ENCODE measurements at regions not wholly inside any gene's neighbourhood (a gene's known extent, or its start where the extent isn't known, plus 50 kb on each side); places are given as distances from the start of the nearest gene placed in this dataset.

DNA sequence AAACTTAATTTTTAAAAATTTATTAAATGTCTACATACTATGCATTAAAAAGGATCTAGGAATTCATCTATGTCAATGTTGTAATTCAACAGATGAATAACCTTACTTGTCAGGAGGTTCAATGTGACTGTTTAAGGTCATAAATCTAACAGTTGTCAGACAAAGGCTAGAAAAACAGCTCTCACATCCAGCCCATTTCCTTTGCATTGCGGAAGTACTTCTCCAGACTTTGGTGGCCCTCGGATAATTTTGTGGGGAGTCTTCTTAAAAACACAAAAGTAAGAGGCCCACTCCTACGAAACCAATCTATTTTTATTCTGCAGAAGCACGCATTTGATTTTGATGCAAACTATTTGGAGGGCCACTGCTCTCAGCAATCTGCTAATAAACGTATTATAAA lies 122.6 kb upstream of the CHRM3 start:
- DNase-seq (ENCODE audit: low spot score) = no peak

DNA sequence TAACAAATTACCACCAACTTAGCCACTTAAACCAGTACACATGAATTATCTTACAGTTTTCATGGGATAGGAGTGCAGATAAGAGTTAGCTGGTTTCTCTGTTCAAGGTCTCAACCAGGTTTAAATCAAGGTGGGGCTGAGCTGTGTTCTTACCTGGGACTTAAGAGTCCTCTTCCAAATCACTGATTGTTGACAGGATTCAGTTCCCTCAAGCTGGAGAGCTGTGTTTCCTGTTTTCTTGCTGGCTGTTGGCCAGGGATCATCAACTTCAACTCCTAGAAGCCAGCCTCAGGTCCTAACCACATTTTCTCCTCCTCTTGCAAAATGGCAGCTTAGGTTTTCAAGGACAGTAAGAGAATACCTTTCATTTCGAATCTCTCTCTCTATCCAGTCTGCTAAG lies 123.8 kb upstream of the CHRM3 start:
- DNase-seq (ENCODE audit: low spot score) = no peak

DNA sequence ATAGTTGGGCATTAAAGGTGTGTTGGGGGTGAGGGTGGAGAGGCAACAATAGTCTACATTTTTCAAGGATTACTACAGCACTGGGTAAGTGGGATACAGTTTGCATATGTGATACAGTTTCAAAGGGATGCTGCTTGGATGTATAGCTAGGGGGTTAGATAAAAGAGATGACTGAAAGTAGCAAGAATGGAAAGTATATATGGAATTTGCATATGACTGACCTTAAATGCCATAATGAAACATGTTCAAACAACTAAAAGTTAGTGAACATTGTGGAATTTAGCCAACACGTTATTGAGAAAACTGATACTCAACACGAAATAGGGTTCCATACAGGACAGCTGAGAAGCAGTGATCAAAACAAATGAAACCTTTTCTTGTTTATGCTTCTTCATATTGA lies 124.8 kb upstream of the CHRM3 start:
- DNase-seq (ENCODE audit: low spot score) = no peak

DNA sequence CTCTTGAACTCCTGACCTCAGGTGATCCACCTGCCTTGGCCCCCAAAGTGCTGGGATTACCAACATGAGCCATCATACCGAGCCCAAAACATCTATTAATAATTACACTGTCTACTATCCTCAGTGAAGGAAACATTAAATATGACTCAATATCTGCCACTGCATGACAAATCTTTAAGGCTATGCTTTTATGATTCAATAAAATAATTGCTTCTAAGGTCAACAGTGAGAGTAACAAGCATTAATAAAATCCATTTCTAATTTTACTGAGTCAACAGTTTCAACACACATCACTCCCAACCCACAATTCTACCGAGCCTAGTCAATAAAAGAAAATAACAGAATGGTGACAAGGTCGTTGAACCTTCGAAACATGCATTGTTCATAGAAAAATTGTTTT lies 125.5 kb upstream of the CHRM3 start:
- no peak for DNase-seq (ENCODE audit: low spot score)

DNA sequence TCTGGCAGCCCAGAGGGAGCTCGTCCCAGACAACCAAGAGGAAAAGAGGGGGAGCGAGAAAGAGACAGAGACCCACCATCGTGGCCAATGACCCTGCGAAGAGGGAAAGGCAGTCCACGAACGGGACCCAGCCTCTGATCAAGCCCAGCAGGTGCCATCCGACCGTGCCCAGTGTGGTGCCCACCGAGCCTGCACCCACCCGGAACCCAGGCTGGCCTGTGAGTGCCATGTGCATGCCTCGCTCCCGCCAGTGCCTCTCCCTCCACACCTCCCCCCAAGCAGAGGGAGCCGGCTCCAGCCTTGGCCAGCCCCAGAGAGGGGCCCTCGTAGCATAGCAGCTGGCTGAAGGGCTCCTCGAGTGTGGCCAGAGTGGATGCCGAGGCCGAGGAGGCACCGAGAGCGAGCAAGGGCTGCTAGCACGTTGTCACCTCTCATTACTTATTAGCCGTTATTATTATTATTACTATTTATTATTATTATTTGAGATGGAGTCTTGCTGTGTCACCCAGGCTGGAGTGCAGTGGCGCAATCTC lies 130.7 kb upstream of the CHRM3 start:
- DNase-seq (ENCODE audit: low spot score) = no peak

DNA sequence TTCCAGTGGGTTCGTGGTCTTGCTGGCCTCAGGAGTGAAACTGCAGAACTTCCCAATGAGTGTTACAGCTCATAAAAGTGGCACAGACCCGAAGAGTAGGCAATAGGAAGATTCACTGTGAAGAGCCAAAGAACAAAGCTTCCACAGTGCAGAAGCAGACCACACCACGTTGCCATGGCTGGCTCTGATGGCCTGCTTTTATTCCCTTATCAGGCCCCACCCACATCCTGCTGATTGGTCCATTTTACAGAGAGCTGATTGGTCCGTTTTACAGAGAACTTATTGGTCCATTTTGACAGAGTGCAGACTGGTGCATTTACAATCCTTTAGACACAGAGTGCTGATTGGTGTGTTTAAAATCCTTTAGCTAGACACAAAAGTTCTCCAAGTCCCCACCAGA lies 131.4 kb upstream of the CHRM3 start:
- DNase-seq (ENCODE audit: low spot score) = no peak

DNA sequence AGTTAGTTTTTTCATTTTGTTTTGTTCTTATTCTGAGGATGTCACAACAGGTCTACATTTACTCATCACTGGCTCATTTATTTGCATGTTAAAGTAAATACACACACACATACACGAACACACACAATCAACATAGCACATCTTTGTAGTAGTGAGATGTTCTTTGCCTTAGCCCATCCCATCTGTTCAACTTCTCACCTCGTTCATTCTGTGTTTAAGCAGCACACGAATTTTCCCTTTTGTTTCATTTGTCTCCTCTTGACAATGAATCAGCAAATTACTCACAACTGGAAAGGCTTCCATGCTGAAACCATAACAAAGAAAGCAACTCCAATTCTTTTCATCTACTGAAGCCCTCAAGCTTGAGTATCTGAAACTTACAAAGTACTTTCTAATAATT lies 133.3 kb upstream of the CHRM3 start:
- no peak for DNase-seq (ENCODE audit: low spot score)

DNA sequence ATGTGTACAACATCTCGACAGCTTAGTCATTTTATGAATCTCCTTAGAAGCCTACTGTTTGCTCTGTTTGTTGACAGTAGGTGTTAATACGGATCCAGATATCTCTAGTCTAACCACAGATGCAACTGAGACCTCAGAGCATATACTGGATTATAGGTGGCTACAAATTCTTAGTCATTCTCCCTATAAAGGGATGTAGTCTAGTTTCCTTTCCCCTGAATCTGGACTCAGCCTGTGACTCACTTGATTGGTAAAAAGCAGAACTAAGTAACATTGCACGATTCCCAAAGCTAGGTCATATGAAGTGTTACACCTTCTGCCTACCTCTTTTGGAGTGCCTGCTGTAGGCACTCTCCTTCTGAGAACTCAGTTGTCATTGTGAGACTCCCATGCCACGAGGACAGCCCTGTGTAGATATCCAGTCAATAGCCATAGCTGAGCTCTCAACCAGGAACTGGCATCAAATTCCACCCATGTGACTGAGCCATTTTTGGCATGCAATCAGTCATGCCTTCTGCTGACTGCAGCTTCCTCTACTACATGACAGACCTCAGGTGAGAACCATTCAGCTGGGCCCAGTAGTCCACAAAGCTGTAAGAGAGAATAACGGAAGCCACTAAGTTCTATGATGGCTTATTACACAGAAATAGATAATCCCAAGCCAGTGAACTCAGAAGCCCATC lies 135.9 kb upstream of the CHRM3 start:
- DNase-seq (ENCODE audit: low spot score) = no peak

DNA sequence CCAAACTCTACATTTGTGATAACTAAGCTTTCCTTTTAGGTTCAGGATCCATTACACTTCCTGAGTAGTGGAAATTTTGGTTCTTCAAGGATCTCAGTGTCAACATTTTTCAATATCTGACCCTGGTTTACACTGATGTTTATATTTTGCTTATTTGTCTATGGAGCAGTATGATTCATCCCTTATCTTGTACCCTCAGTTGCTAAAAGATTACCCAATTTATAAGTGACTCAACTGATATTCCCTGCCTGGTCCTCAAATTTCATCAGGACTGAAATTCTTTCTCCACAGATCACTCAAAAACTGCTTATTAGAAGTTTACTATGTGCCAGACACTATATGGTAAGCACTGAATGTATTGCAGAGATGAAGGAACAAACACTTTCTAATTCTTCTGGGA lies 139.1 kb upstream of the CHRM3 start:
- no peak for DNase-seq (ENCODE audit: low spot score)

DNA sequence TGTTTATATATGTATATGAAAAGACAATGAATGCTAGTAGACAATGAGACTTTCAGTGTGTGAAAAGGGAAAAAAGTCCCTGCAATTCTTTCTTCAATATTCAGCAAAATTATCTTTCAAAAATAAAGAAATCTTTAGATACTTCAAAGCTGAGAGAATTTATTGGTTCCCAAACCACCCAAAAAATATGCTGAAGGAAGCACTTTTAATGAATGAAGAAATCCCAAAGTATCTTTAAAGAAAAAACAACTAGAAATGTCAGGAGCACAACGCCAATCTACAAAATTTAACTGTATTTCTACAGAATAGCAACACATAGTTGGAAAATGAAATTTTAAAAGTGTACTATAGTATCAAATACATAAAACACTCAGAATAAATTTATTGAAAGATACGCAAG lies 142.3 kb upstream of the CHRM3 start:
- DNase-seq (ENCODE audit: low spot score) = no peak

DNA sequence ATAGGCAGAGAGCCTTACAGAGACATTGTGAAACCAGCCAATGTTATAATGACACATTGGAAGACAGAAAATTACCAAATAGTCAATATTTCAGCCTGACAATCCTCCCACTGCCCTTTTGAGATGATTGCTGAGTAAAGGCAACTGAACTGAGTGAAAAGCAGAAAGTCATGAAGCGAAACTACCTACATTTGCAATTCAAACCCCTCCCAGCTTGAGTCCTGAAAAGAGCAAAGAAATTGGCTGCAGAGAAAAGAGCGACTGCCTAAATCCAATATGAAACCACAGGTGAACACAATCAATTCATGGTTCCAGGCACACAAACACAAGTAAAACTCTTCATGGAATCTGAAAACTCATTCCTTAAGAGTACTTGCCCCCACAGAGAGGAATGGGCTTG lies 143.4 kb upstream of the CHRM3 start:
- no peak for DNase-seq (ENCODE audit: low spot score)

DNA sequence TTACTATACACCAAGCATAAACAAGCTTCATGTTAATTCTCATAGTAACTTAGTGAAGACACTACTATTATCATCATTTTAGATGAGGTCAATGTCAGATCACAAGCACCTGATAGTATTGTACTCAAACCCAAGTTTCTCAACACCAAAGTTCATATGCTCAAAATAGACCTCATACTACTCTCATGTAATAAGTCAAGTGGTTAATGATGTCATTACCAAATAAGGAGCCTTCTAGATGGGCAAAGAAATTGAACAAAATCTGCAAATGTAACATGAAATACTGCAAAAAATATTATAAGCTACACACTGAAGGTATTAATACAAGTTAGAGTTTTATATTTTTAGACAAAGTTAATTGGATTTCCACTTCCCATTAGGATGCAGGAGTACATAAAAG lies 144.0 kb upstream of the CHRM3 start:
- no peak for DNase-seq (ENCODE audit: low spot score)

DNA sequence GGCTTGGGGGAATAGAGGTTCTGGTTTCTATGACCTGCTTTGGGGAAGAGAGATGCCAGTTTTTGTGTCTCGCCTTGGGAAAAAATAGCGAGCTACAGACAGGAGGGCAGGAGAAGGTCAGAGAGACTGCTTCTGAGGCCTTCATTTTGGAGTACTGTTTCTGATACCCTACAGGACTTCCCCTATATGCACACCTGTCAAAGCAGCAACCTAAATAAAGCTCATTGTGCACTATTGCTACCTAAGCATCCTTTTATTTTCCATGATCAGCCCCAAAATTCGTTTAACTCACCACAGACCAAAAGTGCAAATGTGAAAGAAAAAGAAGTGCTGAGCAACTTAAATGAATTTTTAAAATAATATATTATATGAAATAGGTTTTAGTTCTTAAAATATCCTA lies 145.6 kb upstream of the CHRM3 start:
- no peak for DNase-seq (ENCODE audit: low spot score)

DNA sequence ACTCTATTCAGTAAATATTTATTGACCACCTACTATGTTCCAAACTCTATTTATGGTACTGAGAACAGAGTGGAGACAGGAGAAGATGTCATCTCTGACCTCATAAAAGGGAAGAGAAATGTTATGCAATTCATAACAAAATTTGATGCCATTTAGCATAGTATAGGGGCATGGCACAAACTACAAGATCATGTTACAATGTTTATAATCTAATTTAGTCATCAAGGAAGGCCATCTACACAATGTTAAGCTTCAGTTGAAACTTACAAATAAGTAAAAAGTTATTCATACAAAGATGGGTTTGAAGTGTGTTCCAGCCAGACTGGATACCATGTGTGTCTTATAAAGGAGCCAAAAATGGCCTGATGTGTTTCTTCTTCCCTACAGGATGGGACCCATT lies 146.8 kb upstream of the CHRM3 start:
- DNase-seq (ENCODE audit: low spot score) = no peak

DNA sequence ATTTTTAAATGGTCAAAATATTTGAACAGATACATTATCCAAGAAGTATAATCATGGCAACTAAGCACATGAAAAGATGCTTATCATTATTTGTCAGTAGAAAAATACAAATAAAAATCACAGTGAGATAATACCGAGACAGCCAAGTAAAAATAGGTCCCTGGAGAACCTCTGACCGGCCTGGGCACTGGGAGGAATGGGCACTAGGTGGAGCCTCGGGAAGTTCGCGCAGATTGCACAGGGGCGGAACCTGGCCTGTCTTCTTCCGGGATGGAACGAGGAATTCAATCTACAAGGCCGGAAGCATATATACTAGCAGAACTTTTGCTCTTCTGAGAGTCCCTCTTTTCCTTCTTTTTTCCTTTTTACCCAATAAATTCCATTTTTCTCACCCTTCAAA lies 148.5 kb upstream of the CHRM3 start:
- no peak for DNase-seq (ENCODE audit: low spot score)

DNA sequence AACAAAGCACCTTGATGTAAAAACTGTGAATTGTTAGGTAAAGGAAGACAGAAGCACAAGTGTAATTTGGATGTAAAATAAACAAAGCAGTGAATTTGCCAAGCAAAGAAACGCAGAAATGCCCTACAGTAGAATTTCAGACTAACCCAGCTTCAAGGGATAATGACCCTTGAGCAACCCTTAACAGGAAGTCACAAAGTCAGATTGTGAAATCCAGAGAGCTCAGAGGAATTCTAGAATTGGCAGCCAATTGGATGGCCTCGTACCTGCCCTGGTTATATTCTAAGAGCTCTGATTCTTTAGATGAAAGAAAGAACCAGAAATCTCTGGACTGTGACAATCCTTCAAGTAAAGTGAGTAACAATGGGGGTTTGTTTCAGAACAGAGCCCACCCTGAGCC lies 152.7 kb upstream of the CHRM3 start:
- DNase-seq (ENCODE audit: low spot score) = no peak

DNA sequence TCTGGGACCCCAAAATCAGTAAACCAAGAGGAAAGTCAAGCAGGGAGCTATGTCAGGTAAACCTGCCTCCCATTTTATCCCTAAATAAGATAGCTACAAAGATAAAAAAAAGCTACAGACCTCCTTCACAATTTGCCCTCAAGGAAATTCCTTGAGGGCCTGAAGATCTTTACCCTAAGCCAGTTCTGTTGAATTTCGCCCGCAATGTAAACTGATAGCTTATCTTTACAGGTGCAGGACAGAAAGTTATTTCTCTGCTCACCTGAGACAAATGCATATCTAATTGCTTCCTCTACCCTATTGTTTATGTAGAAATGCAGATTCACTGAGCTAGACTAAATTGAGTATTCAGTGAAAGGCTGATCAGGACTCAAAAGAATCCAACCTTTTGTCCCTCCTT lies 153.4 kb upstream of the CHRM3 start:
- DNase-seq (ENCODE audit: low spot score) = no peak

DNA sequence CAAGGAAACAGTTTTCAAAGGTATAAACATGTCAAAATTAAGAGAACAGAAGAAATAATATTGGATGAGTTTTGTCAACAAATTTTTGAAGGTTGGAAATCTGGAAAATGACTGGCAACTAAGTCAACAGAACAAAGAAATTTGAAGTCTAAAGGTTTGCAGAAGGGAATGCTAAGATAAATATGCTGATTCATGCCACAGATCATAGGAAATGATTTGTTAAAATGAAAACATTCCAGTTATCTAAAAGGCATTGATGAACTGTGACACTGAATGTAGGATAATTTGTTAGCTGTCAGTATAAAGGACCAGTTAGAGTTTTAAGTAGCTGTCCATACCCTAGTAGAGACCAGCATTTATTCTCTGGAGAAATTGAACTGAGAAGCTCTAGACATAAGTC lies 157.9 kb upstream of the CHRM3 start:
- DNase-seq (ENCODE audit: low spot score) = no peak

DNA sequence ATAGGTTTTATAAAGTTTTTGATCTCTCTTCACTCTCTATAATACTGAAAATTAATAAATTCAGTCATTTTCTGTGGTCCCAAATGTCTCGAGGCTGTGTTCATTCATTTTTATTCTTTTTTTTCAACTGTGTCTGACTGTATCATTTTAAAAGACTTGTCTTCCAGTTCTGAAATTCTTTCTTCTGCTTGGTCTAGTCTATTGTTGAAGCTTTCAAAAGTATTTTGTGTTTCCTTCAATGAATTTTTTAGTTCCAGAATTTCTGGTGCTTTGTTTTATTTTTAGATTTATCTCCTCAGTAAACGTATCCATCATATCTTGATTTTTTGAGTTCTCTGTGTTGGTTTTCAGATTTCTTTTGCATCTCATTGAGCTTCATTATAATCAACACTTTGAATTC lies 161.0 kb upstream of the CHRM3 start:
- no peak for DNase-seq (ENCODE audit: low spot score)

DNA sequence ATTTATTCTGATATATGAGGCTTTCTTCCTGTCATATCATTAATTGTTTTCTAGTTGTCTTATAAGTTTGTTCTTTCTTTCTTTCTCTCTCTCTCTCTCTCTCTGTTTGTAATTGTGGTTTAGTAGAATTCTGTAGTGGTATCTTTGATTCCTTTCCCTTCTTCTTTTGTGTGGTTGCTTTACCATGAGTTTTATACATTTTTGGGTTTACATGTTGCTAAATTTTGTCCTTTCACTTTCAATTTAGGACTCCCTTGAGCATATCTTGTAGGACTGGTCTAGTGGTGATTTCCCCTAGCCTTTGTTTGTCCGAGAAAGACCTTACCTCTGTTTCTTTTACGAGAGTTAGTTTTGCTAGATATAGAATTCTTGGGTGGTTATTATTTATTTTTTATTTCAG lies 162.3 kb upstream of the CHRM3 start:
- DNase-seq (ENCODE audit: low spot score) = no peak

DNA sequence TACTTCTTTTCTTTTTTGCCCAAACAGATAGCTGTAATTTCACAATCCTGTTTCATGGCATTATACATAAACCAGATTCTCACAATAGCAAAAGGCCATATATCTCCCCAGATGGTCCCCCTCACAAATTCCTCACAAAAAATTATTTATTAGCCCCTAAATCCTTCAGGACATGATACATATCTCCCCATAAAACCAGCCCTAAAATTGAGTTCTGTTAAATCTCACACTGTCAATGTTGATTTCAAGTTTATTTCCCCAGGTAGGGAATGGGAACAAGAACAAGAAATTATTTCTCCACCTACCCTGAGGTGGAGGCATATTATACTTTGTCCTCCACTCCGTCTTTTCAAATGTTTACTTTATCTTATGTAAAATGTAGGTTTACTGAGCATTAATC lies 163.4 kb upstream of the CHRM3 start:
- DNase-seq (ENCODE audit: low spot score) = no peak

DNA sequence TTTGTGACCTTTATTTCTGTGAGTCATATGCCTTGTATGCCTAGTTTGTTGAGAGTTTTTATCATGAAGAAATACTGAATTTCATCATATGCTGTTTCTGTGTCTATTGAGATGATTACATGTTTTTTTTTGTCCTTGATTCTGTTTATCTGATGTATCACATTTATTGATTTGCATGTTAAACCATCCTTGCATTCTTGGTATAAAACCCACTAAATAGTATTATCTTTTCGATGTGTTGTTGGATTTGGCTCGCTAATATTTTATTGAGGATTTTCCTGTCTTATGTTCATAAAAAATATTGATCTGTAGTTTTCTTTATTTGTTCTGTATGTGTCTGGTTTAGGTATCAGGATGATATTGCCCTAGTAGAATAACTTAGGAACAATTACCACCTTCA lies 164.7 kb upstream of the CHRM3 start:
- DNase-seq (ENCODE audit: low spot score) = no peak

DNA sequence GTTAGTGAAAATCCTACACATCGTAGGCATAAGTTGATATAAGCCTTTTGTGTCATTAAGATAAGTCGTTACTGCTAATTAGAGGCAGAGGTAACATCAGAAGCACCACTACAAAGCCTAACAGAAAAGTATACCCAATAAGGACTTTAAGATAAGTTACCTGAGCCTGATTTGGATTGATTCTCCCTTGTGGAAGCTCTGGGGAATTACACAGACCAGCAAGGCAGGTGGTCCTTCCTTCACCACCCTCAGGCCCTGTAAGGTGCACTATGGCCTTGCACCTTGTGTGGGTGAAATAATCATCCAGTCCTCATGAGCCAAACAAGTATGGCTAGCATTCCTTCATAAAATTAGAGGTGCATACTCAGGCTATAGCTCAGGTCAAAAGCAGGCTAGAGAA lies 166.7 kb upstream of the CHRM3 start:
- DNase-seq (ENCODE audit: low spot score) = no peak

DNA sequence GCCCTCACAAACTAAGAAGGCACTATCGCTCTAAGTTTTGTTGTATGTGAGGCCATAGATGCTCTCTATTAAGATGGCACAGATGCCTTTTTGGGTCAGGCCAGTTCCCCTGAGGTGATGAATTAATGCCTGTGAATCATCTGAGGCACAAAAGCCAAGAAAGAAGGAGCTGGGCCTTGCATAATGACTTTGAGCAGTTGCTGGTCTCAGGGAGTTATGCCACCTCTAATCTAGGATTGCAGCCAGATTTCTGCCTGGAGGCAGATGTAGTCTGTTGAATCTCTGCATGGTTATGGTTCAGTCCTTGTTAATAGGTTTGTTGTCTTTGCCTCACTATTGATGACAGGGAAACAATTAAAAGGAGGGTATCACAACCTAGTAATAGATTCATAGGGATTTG lies 168.1 kb upstream of the CHRM3 start:
- no peak for DNase-seq (ENCODE audit: low spot score)

DNA sequence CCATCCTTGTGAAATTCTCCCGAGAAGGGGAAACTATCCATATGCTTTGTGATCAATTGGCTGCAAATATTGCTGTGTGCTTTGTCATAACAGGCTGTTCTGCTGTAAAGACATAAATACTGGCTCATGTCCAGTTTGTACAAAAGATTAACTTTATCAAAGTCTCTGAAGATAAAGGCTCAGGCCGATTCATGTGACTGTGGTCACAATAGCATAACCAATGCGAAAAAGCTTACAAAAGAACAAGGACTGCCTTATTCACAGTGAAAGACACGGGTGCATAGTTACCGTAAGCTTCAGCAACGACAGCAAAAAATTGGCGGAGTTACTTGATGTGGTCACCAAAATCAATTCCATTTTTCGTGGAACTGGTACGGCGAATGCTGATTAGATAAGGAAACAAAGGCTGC lies 173.6 kb upstream of the CHRM3 start:
- DNase-seq (ENCODE audit: low spot score) = peak; percentile 67

All from COLO829 (cell line).